ENCODE measurements at regions not wholly inside any gene's neighbourhood (a gene's known extent, or its start where the extent isn't known, plus 50 kb on each side); places are given as distances from the start of the nearest gene placed in this dataset.

- no peak for FAIRE-seq
- no peak for DNase-seq (ENCODE audit: insufficient read length, low spot score)
- no peak for TF ChIP-seq POLR2A (IDR thresholded peaks at IDR 0.05; ENCODE audit: low read depth, low read length)
These were observed 50.4 kb upstream of the LCLAT1 start for GRCh38 chr2:30396436-30397232.

Measured in H54 (cell line).